ENCODE measurements at regions not wholly inside any gene's neighbourhood (a gene's known extent, or its start where the extent isn't known, plus 50 kb on each side); places are given as distances from the start of the nearest gene placed in this dataset.
"Not testable (repeated sequence)": the region's sequence is repeated elsewhere in the genome, so short reads cannot be mapped to it uniquely, and the experiment has no call there.

DNA sequence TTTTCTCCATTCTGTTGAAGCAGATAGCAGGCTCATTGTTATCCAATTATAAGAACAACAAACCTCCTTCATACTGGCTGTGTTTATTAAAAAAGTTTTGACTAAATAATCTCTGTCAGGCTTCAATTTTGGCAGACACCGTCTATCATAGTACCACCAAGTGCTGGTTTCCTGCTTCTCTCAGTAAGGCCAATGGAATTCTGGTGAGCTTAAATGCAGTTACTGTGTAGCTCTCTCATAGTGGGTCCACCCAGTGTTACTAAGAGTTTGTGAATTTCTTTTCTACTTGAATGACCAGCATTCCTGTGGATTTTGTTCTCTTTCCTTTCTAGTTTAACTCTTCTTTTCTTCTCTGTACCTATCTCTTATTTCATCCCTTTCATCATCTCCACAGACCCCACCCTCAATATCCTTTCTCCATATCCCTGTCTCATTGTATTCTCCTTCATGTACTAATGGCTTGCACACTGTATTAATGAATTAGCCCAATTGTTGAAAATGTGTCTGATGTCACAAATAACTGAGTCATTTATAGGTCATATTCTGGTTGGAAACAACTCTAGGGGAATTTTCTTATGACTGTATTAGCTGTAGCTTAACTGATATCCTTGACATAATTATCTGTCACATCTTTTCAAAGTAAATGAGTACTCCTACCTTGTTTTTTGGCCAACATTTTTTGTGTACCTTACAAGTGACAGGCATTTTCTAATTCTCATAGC lies 372.1 kb downstream of the FAT3 start:
- Histone ChIP-seq H3K36me3 (ENCODE audit: control insufficient read depth, insufficient read depth, low read length) (no peaks in the 10 kb centered on the region), H3K27me3 (ENCODE audit: control insufficient read depth, insufficient read depth, low read length) (no peaks in the 10 kb centered on the region), H3K4me1 (ENCODE audit: control insufficient read depth, insufficient read depth, low read length) (no peaks in the 10 kb centered on the region), H3K9ac (ENCODE audit: low read depth, low read length) (no peak overlapping the region), H3K4me3 (ENCODE audit: low read depth, low read length) (no peak overlapping the region), H3K27ac (ENCODE audit: low read depth, low read length) (no peak overlapping the region), H3K9me3 (ENCODE audit: control insufficient read depth, insufficient read depth, low read length) (no peaks in the 10 kb centered on the region)

GRCh38 chr11:92601048-92601447 lies 368.4 kb upstream of the MTNR1B start:
- no peaks in the 10 kb centered on the region for H3K27me3 ChIP-seq (ENCODE audit: control insufficient read depth, insufficient read depth, low read length)
- no peak overlapping the region for H3K27ac ChIP-seq (ENCODE audit: low read depth, low read length)
- no peaks in the 10 kb centered on the region for H3K4me1 ChIP-seq (ENCODE audit: control insufficient read depth, insufficient read depth, low read length)
- H3K4me3 ChIP-seq (ENCODE audit: low read depth, low read length), result no peak overlapping the region
- no peaks in the 10 kb centered on the region for H3K9me3 ChIP-seq (ENCODE audit: control insufficient read depth, insufficient read depth, low read length)
- no peaks in the 10 kb centered on the region for H3K36me3 ChIP-seq (ENCODE audit: control insufficient read depth, insufficient read depth, low read length)
- H3K9ac ChIP-seq (ENCODE audit: low read depth, low read length), result no peak overlapping the region

DNA sequence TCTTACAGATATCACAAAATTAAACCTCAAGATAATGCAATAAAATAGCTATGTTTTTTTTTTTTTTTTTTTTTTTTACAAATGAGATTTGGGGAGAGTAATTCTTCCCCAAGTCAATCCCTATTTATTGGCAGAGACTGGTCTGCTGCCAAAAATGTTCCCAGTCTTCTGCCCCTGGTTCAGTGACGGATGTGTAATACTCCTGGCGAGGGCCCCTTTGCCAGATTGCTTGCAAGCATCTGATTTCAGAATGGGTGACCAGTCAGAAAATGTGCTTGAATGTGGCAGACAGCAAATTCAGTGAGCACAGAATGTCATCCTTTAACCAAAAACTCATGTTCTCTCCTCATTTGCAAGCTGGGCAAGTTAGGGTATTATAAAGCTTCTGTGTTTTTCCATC lies 363.8 kb upstream of the MTNR1B start:
- H3K27ac ChIP-seq (ENCODE audit: low read depth, low read length), result no peak overlapping the region
- no peaks in the 10 kb centered on the region for H3K9me3 ChIP-seq (ENCODE audit: control insufficient read depth, insufficient read depth, low read length)
- no peaks in the 10 kb centered on the region for H3K4me1 ChIP-seq (ENCODE audit: control insufficient read depth, insufficient read depth, low read length)
- H3K36me3 ChIP-seq (ENCODE audit: control insufficient read depth, insufficient read depth, low read length), result no peaks in the 10 kb centered on the region
- no peak overlapping the region for H3K9ac ChIP-seq (ENCODE audit: low read depth, low read length)
- H3K4me3 ChIP-seq (ENCODE audit: low read depth, low read length), result no peak overlapping the region
- no peaks in the 10 kb centered on the region for H3K27me3 ChIP-seq (ENCODE audit: control insufficient read depth, insufficient read depth, low read length)

DNA sequence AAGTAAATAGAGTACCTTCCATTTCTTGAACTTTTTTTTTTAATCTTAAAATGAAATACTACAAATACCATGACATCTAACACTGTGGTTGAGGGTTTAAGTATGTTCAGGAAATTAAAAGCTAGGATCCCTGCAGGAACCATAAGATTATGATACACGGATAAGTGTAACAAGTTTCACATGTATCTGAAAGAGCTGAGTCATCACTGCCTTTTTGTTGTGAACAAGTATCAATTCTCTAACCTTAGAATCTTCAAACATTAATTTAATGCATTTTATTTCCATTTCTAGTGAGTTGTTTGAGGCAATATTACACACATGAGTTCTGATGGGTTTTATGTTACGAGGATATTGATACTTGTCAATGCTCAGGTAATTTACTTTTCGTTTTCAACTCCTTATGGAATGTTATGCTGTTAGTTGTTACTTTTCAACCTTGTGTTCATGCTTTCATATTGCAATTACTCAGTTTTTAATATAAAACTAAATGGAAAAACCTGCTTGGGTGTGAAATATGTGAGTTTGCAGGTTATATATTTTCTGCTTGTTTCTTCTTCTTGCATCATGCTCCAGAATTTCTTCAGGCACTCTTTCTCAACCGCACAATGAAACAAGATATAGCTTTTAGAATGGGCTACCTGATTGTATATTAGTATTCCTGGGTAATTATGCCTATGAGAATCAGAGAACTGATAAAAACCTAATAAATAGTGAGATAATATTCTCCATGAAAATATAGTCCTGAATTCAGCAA lies 361.3 kb upstream of the MTNR1B start:
- Histone ChIP-seq H3K4me3 (ENCODE audit: low read depth, low read length) (no peak overlapping the region), H3K36me3 (ENCODE audit: control insufficient read depth, insufficient read depth, low read length) (no peaks in the 10 kb centered on the region), H3K9ac (ENCODE audit: low read depth, low read length) (no peak overlapping the region), H3K9me3 (ENCODE audit: control insufficient read depth, insufficient read depth, low read length) (no peaks in the 10 kb centered on the region), H3K4me1 (ENCODE audit: control insufficient read depth, insufficient read depth, low read length) (no peaks in the 10 kb centered on the region), H3K27ac (ENCODE audit: low read depth, low read length) (no peak overlapping the region), H3K27me3 (ENCODE audit: control insufficient read depth, insufficient read depth, low read length) (no peaks in the 10 kb centered on the region)

DNA sequence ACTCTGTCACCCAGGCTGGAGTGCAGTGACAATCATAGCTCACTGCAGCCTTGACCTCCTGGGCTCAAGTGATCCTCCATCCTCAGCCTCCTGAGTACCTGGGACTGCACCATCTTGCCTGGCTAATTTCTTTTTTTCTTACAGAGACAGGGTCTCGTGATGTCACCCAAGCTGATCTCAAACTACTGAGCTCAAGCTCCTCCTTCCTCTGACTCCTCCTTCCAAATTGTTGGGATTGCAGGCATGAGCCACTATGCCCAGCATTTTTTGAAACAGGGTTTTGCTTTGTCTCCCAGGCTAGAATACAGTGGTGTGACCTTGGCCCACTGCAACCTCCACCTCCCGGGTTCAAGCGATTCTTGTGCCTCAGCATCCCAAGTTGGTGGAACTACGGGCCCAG lies 358.3 kb upstream of the MTNR1B start:
- no peaks in the 10 kb centered on the region for H3K27me3 ChIP-seq (ENCODE audit: control insufficient read depth, insufficient read depth, low read length)
- H3K4me1 ChIP-seq (ENCODE audit: control insufficient read depth, insufficient read depth, low read length), result no peaks in the 10 kb centered on the region
- H3K9ac ChIP-seq (ENCODE audit: low read depth, low read length), result no peak overlapping the region
- no peak overlapping the region for H3K4me3 ChIP-seq (ENCODE audit: low read depth, low read length)
- no peaks in the 10 kb centered on the region for H3K9me3 ChIP-seq (ENCODE audit: control insufficient read depth, insufficient read depth, low read length)
- H3K36me3 ChIP-seq (ENCODE audit: control insufficient read depth, insufficient read depth, low read length), result no peaks in the 10 kb centered on the region
- no peak overlapping the region for H3K27ac ChIP-seq (ENCODE audit: low read depth, low read length)

DNA sequence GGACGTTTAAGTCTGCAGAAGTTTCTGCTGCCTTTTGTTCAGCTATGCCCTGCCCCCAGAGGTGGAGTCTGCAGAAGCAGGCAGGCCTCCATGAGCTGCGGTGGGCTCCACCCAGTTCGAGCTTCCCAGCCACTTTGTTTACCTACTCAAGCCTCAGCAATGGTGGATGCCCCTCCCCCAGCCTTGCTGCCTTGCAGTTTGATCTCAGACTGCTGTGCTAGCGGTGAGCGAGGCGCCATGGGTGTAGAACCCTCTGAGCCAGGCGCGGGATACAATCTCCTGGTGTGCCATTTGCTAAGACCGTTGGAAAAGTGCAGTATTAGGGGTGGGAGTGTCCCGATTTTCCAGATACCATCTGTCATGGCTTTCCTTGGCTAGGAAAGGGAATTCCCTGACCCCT lies 351.4 kb upstream of the MTNR1B start:
- H3K9ac ChIP-seq (ENCODE audit: low read depth, low read length); H3K27me3 ChIP-seq (ENCODE audit: control insufficient read depth, insufficient read depth, low read length); H3K27ac ChIP-seq (ENCODE audit: low read depth, low read length); H3K36me3 ChIP-seq (ENCODE audit: control insufficient read depth, insufficient read depth, low read length); H3K4me3 ChIP-seq (ENCODE audit: low read depth, low read length); H3K4me1 ChIP-seq (ENCODE audit: control insufficient read depth, insufficient read depth, low read length): not testable (repeated sequence)
- peaks cover 12% of the 10 kb centered on the region; the same call in 1 of the 2 replicates for H3K9me3 ChIP-seq (ENCODE audit: control insufficient read depth, insufficient read depth, low read length)

GRCh38 chr11:92623055-92623454 lies 346.4 kb upstream of the MTNR1B start:
- Histone ChIP-seq H3K27me3 (ENCODE audit: control insufficient read depth, insufficient read depth, low read length) (no peaks in the 10 kb centered on the region), H3K9me3 (ENCODE audit: control insufficient read depth, insufficient read depth, low read length) (peaks cover 8% of the 10 kb centered on the region; the same call in 1 of the 2 replicates), H3K27ac (ENCODE audit: low read depth, low read length) (no peak overlapping the region), H3K4me1 (ENCODE audit: control insufficient read depth, insufficient read depth, low read length) (peaks cover 6% of the 10 kb centered on the region; the same call in 1 of the 2 replicates), H3K36me3 (ENCODE audit: control insufficient read depth, insufficient read depth, low read length) (no peaks in the 10 kb centered on the region), H3K9ac (ENCODE audit: low read depth, low read length) (no peak overlapping the region), H3K4me3 (ENCODE audit: low read depth, low read length) (no peak overlapping the region)

DNA sequence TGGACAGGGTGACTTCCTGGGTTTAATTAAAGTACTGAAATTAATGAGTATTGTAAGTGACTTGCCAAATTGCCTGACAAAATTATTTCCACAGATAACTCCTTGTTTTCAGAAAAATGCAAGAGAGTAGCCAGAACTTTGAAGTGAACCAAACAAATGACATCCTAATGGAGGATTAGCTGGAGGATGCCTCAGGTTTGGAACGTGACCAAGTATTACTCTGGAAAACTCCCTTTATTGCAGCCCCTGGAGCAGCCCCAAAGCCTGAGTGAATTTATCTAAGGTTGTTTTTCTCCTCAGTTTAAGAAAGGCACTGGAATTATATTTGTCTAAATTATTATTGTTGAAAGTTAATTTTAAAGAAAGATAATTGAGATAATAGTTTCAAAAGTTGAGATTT lies 343.6 kb upstream of the MTNR1B start:
- Histone ChIP-seq H3K27ac (ENCODE audit: low read depth, low read length) (no peak overlapping the region), H3K4me1 (ENCODE audit: control insufficient read depth, insufficient read depth, low read length) (peaks cover 7% of the 10 kb centered on the region; the same call in 1 of the 2 replicates), H3K4me3 (ENCODE audit: low read depth, low read length) (no peak overlapping the region), H3K9ac (ENCODE audit: low read depth, low read length) (no peak overlapping the region), H3K27me3 (ENCODE audit: control insufficient read depth, insufficient read depth, low read length) (no peaks in the 10 kb centered on the region), H3K9me3 (ENCODE audit: control insufficient read depth, insufficient read depth, low read length) (no peaks in the 10 kb centered on the region), H3K36me3 (ENCODE audit: control insufficient read depth, insufficient read depth, low read length) (no peaks in the 10 kb centered on the region)

DNA sequence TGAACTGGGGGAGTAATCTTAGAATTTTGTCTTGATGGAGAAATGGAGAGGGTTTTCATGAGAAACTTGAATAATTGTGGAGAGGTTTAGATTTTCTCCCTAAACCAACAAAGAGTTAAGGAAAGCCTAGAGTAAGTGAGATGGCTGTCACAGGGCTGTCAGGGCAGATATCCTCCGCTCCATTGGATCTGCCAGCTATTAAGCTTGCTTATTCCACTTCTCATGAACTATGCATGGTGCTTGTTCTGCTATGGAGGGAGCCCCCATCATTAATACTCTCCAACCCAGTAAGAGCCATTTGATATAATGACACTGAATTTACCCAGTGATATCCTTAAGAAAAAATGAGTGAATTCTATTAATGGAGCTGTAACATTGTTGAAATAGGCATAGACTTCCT lies 342.8 kb upstream of the MTNR1B start:
- H3K9me3 ChIP-seq (ENCODE audit: control insufficient read depth, insufficient read depth, low read length), result no peaks in the 10 kb centered on the region
- no peak overlapping the region for H3K4me3 ChIP-seq (ENCODE audit: low read depth, low read length)
- peaks cover 7% of the 10 kb centered on the region; the same call in 1 of the 2 replicates for H3K4me1 ChIP-seq (ENCODE audit: control insufficient read depth, insufficient read depth, low read length)
- no peak overlapping the region for H3K27ac ChIP-seq (ENCODE audit: low read depth, low read length)
- no peak overlapping the region for H3K9ac ChIP-seq (ENCODE audit: low read depth, low read length)
- no peaks in the 10 kb centered on the region for H3K27me3 ChIP-seq (ENCODE audit: control insufficient read depth, insufficient read depth, low read length)
- no peaks in the 10 kb centered on the region for H3K36me3 ChIP-seq (ENCODE audit: control insufficient read depth, insufficient read depth, low read length)

DNA sequence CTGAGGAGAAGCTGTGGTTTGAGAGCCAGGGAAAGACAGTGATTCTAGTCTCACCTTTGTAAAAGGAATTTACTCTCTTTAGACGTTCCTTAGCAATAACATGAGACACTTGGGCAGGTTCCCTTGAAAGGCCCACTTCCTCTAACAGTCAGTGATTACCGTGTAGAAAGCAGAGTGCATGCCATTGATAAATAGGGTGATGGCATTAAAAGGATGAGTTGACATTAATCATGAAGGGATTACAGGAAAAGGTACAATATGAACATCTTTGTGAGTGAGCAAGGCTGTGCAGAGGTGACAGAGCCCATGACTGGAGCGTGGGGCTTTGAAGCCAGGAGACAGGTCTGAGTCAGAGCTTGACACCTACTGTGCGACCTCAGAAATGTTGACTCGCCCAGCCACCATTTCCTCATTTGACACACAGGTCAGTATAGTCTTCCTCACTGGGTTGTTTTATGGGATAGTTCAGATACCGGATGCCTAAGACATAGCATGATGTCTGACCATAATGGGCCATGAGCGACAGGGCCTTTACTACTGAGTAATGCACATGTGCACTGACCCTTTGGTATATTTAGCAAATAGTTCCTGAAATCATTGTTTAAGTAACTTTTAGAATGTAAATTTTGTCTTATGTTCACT lies 341.7 kb upstream of the MTNR1B start:
- Histone ChIP-seq H3K4me1 (ENCODE audit: control insufficient read depth, insufficient read depth, low read length) (peaks cover 10% of the 10 kb centered on the region), H3K9ac (ENCODE audit: low read depth, low read length) (no peak overlapping the region)

More for the DNA sequence above, 341.7 kb upstream of the MTNR1B start:
- Histone ChIP-seq H3K27ac (ENCODE audit: low read depth, low read length) (no peak overlapping the region), H3K27me3 (ENCODE audit: control insufficient read depth, insufficient read depth, low read length) (no peaks in the 10 kb centered on the region), H3K36me3 (ENCODE audit: control insufficient read depth, insufficient read depth, low read length) (no peaks in the 10 kb centered on the region), H3K9me3 (ENCODE audit: control insufficient read depth, insufficient read depth, low read length) (no peaks in the 10 kb centered on the region), H3K4me3 (ENCODE audit: low read depth, low read length) (no peak overlapping the region)
